SK-N-SH (cell line): ENCODE measurements at regions not wholly inside any gene's neighbourhood (a gene's known extent, or its start where the extent isn't known, plus 50 kb on each side); places are given as distances from the start of the nearest gene placed in this dataset.

Experiments
- CHD2 ChIP-seq: fragments of 150-350 bp; IDR thresholded peaks from 2 replicates; pipeline ENCODE4 v1.6.1; 2018; ENCODE audit warnings: low read length; ENCODE audit not compliant: partially characterized antibody
- CTCF ChIP-seq: fragments of 200-600 bp; sonication (generic); IDR thresholded peaks from 2 replicates; pipeline ENCODE4 v1.6.1; 2017; ENCODE audit warnings: antibody characterized with exemption, mild to moderate bottlenecking, moderate library complexity
- EP300 ChIP-seq, 2 experiments: IDR thresholded peaks; 2 replicates each; pipeline versions ENCODE4 v1.4.0 to v1.6.1; 2012; ENCODE audit warnings: borderline replicate concordance in 1 of 2, low read depth in 1 of 2, low read length in 1 of 2
- IRF3 ChIP-seq: fragments of 150-350 bp; IDR thresholded peaks from 2 replicates; pipeline ENCODE4 v1.6.1; 2016; ENCODE audit warnings: mild to moderate bottlenecking, low read depth, low read length
- RCOR1 ChIP-seq: fragments of 150-350 bp; IDR thresholded peaks from 2 replicates; pipeline ENCODE4 v1.6.1; 2017; ENCODE audit warnings: antibody characterized with exemption, low read length
- SIN3A ChIP-seq: IDR thresholded peaks from 2 replicates; pipeline ENCODE4 v1.6.1; 2012; ENCODE audit warnings: low read depth, mild to moderate bottlenecking, low read length, moderate library complexity, borderline replicate concordance

- TF ChIP-seq CTCF (no peak), IRF3 (no peak), SIN3A (no peak), EP300 (IDR thresholded peaks at IDR 0.05; ENCODE audit: borderline replicate concordance in 1 of 2, low read depth in 1 of 2, low read length in 1 of 2) (no peak), RCOR1 (no peak), CHD2 (no peak)
Measured at GRCh38 chr18:24826605-24827004, 366.2 kb downstream of the HRH4 start.
